OCI-LY7 (cell line): ENCODE measurements at regions not wholly inside any gene's neighbourhood (a gene's known extent, or its start where the extent isn't known, plus 50 kb on each side); places are given as distances from the start of the nearest gene placed in this dataset.

ENCODE experiments used
- BruUV-seq: library from RNA; stranded (reverse); fragments of 400-500 nt; replicated peaks from 2 replicates; lab custom pipeline; 2021; lab: Mats Ljungman, UMichigan
- CTCF ChIA-PET: fragments of 300-600 bp; sonication (Branson Sonifier 250); formaldehyde crosslinking; loops from one replicate; lab custom pipeline; 2022; ENCODE audit warnings: antibody characterized with exemption; ENCODE audit not compliant: unreplicated experiment; lab: Charles Lee
- POLR2A ChIA-PET: fragments of 300-600 bp; sonication (Branson Sonifier 250); formaldehyde crosslinking; loops from one replicate; lab custom pipeline; 2022; ENCODE audit warnings: antibody characterized with exemption; lab: Charles Lee
- DNase-seq: peaks from one replicate; pipeline ENCODE4 v3.0.0-alpha.2; 2015; ENCODE audit warnings: low spot score
- H2AFZ ChIP-seq: fragments of 200-600 bp; sonication (generic), shearing (Covaris generic); 2 replicates; pipeline ENCODE4 v1.6.1; 2014; ENCODE audit warnings: mild to moderate bottlenecking, antibody characterized with exemption, low read length, moderate library complexity
- H3K27ac ChIP-seq: fragments of 200-600 bp; sonication (generic); 2 replicates; pipeline ENCODE4 v1.5.1; 2014; ENCODE audit warnings: mixed run types, low read depth, mild to moderate bottlenecking, moderate library complexity, low read length, inconsistent platforms; ENCODE audit not compliant: poor library complexity, severe bottlenecking
- H3K36me3 ChIP-seq: fragments of 200-600 bp; sonication (generic); 2 replicates; pipeline ENCODE4 v1.6.1; 2014; ENCODE audit warnings: mild to moderate bottlenecking, antibody characterized with exemption, low read length, moderate library complexity, mixed read lengths; ENCODE audit not compliant: insufficient read depth
- H3K4me1 ChIP-seq: fragments of 200-600 bp; sonication (generic); 2 replicates; pipeline ENCODE4 v1.5.1; 2014; ENCODE audit warnings: mild to moderate bottlenecking, low read length; ENCODE audit not compliant: insufficient read depth, poor library complexity, severe bottlenecking
- H3K4me2 ChIP-seq: fragments of 200-600 bp; sonication (generic); 2 replicates; pipeline ENCODE4 v1.6.1; 2014; ENCODE audit warnings: mild to moderate bottlenecking, low read length
- H3K4me3 ChIP-seq: fragments of 200-600 bp; sonication (generic); 2 replicates; pipeline ENCODE4 v1.5.1; 2014; ENCODE audit warnings: mild to moderate bottlenecking, low read depth, low read length; ENCODE audit not compliant: poor library complexity, severe bottlenecking
- H3K79me2 ChIP-seq: fragments of 200-600 bp; sonication (generic); 2 replicates; pipeline ENCODE4 v1.6.1; 2016; ENCODE audit warnings: low read depth, mild to moderate bottlenecking, low read length, moderate library complexity, mixed read lengths; ENCODE audit not compliant: insufficient read depth
- H3K9me2 ChIP-seq: fragments of 200-600 bp; sonication (generic); 2 replicates; pipeline ENCODE4 v1.6.1; 2016; ENCODE audit warnings: mild to moderate bottlenecking, low read length, mixed read lengths; ENCODE audit not compliant: insufficient read depth
- H3K9me3 ChIP-seq: fragments of 200-600 bp; sonication (generic); 2 replicates; pipeline ENCODE4 v1.6.1; 2014; ENCODE audit warnings: mild to moderate bottlenecking, mixed run types, low read length, mixed read lengths
- H4K20me1 ChIP-seq: fragments of 200-600 bp; sonication (generic); 2 replicates; pipeline ENCODE4 v1.6.1; 2014; ENCODE audit warnings: mild to moderate bottlenecking, antibody characterized with exemption, low read length, moderate library complexity, mixed read lengths; ENCODE audit not compliant: insufficient read depth
- CTCF ChIP-seq: fragments of 200-600 bp; sonication (generic); conservative IDR thresholded peaks from 2 replicates; pipeline ENCODE4 v1.5.1; 2014; ENCODE audit warnings: mild to moderate bottlenecking, antibody characterized with exemption, low read length, moderate library complexity, mixed read lengths
- EZH2phosphoT487 ChIP-seq: fragments of 200-600 bp; sonication (generic); IDR thresholded peaks from 2 replicates; pipeline ENCODE4 v1.6.1; 2018; ENCODE audit warnings: low read depth, borderline replicate concordance, mild to moderate bottlenecking, mixed run types, antibody characterized with exemption, low read length, moderate library complexity, mixed read lengths
- intact Hi-C: fragments of 100-400 bp; cut with micrococcal nuclease; formaldehyde crosslinking; loops from one replicate; pipeline ENCODE4 v1.10.0; 2022; ENCODE audit not compliant: unreplicated experiment

- Histone ChIP-seq H3K9me2 (no peaks in the 10 kb centered on the region), H3K27ac (no peak overlapping the region), H3K4me3 (no peak overlapping the region), H4K20me1 (no peaks in the 10 kb centered on the region; the same call in 1 of the 2 replicates), H3K36me3 (peaks cover 7% of the 10 kb centered on the region), H2AFZ (no peak overlapping the region), H3K4me2 (no peak overlapping the region), H3K9me3 (peaks cover 18% of the 10 kb centered on the region; the same call in 1 of the 2 replicates), H3K79me2 (no peaks in the 10 kb centered on the region), H3K4me1 (no peaks in the 10 kb centered on the region)
- ChIA-PET POLR2A (no interaction called here), CTCF (no interaction called here)
- no TSS peak for BruUV-seq
- TF ChIP-seq CTCF, result no peak
- intact Hi-C loops, result no loop called here
- no peak for DNase-seq
Measured at GRCh38 chr22:49616356-49617231, 211.1 kb downstream of the BRD1 start.

GRCh38 chr22:49614966-49615965 lies 212.4 kb downstream of the BRD1 start:
- peaks cover 18% of the 10 kb centered on the region; the same call in 1 of the 2 replicates for H3K9me3 ChIP-seq
- H3K79me2 ChIP-seq, result no peaks in the 10 kb centered on the region
- TF ChIP-seq EZH2phosphoT487 (no peak), CTCF (no peak)

More at GRCh38 chr22:49614966-49615965, 212.4 kb downstream of the BRD1 start:
- POLR2A ChIA-PET, result no interaction called here
- Histone ChIP-seq H4K20me1 (no peaks in the 10 kb centered on the region), H3K9me2 (no peaks in the 10 kb centered on the region), H3K4me2 (no peak overlapping the region), H3K4me1 (no peaks in the 10 kb centered on the region), H2AFZ (no peak overlapping the region), H3K36me3 (peaks cover 7% of the 10 kb centered on the region), H3K27ac (no peak overlapping the region), H3K4me3 (no peak overlapping the region)
- BruUV-seq, result no TSS peak
- DNase-seq, result no peak
- intact Hi-C loops, result no loop called here
- CTCF ChIA-PET, result no interaction called here
